SK-N-SH treated with all-trans-retinoic acid at 6 μM for 48 hours (cell line): ENCODE measurements at regions not wholly inside any gene's neighbourhood (a gene's known extent, or its start where the extent isn't known, plus 50 kb on each side); places are given as distances from the start of the nearest gene placed in this dataset.

ENCODE experiments used
- ATAC-seq: fragments of 200-7000 bp; cut with Tn5 transposase; 3 replicates; pipeline ENCODE4 v1.9.1; 2020; ENCODE audit warnings: mild to moderate bottlenecking, moderate library complexity
- ARNTL ChIP-seq: fragments of 450-650 bp; formaldehyde crosslinking; IDR thresholded peaks from 2 replicates; pipeline ENCODE4 v1.5.0; 2020; ENCODE audit warnings: low read depth, mild to moderate bottlenecking, moderate library complexity, borderline replicate concordance
- BACH2 ChIP-seq: fragments of 250-450 bp; sonication (Bioruptor Pico); IDR thresholded peaks from 2 replicates; pipeline ENCODE4 v1.9.0; 2021; ENCODE audit warnings: mild to moderate bottlenecking, borderline replicate concordance
- CSDC2 ChIP-seq: fragments of 250-450 bp; sonication (Bioruptor Pico); IDR thresholded peaks from 2 replicates; pipeline ENCODE4 v1.5.0; 2020; ENCODE audit warnings: mild to moderate bottlenecking, moderate library complexity
- ESRRG ChIP-seq: fragments of 250-450 bp; sonication (Bioruptor Pico); IDR thresholded peaks from 2 replicates; pipeline ENCODE4 v1.6.1; 2021; ENCODE audit warnings: mild to moderate bottlenecking
- ISL1 ChIP-seq: fragments of 250-450 bp; sonication (Bioruptor Pico); IDR thresholded peaks from 2 replicates; pipeline ENCODE4 v2.1.2; 2022; ENCODE audit warnings: mild to moderate bottlenecking, moderate library complexity
- OSR1 ChIP-seq: fragments of 250-450 bp; sonication (Bioruptor Pico); IDR thresholded peaks from 2 replicates; pipeline ENCODE4 v1.8.0; 2022; ENCODE audit warnings: moderate library complexity, mild to moderate bottlenecking, inconsistent platforms
- PPARA ChIP-seq: fragments of 250-450 bp; sonication (Bioruptor Pico); IDR thresholded peaks from 2 replicates; pipeline ENCODE4 v1.5.0; 2020; ENCODE audit warnings: mild to moderate bottlenecking, borderline replicate concordance
- TCF4 ChIP-seq: fragments of 250-450 bp; sonication (Bioruptor Pico); IDR thresholded peaks from 2 replicates; pipeline ENCODE4 v1.8.0; 2021; ENCODE audit warnings: mild to moderate bottlenecking, moderate library complexity, borderline replicate concordance
- ZC3H10 ChIP-seq: fragments of 250-450 bp; sonication (Bioruptor Pico); IDR thresholded peaks from 2 replicates; pipeline ENCODE4 v1.5.1; 2021; ENCODE audit warnings: mild to moderate bottlenecking, moderate library complexity
- ZFP3 ChIP-seq: fragments of 250-450 bp; sonication (Bioruptor Pico); IDR thresholded peaks from 2 replicates; pipeline ENCODE4 v1.5.0; 2020; ENCODE audit warnings: mild to moderate bottlenecking, moderate library complexity
- ZFP30 ChIP-seq: fragments of 450-650 bp; formaldehyde crosslinking; IDR thresholded peaks from 2 replicates; pipeline ENCODE4 v1.5.0; 2022; ENCODE audit warnings: mild to moderate bottlenecking, moderate library complexity
- ZNF565 ChIP-seq: fragments of 450-650 bp; formaldehyde crosslinking; conservative IDR thresholded peaks from 2 replicates; pipeline ENCODE4 v1.5.0; 2020; ENCODE audit warnings: low read depth, mild to moderate bottlenecking, moderate library complexity
- ZNF70 ChIP-seq: fragments of 450-650 bp; formaldehyde crosslinking; IDR thresholded peaks from 2 replicates; pipeline ENCODE4 v1.5.0; 2020; ENCODE audit warnings: mild to moderate bottlenecking, moderate library complexity
- ZNF8 ChIP-seq: fragments of 450-650 bp; formaldehyde crosslinking; IDR thresholded peaks from 2 replicates; pipeline ENCODE4 v1.5.0; 2020; ENCODE audit warnings: mild to moderate bottlenecking, moderate library complexity
- TF ChIP-seq, protein P1 (sequence below): fragments of 250-450 bp; sonication (Bioruptor Pico); IDR thresholded peaks from 2 replicates; pipeline ENCODE4 v1.5.1; 2020; ENCODE audit warnings: low read depth, mild to moderate bottlenecking, moderate library complexity
- TF ChIP-seq, protein P2 (sequence below): fragments of 250-450 bp; sonication (Bioruptor Pico); IDR thresholded peaks from 2 replicates; pipeline ENCODE4 v1.5.1; 2021; ENCODE audit warnings: mild to moderate bottlenecking, moderate library complexity
- TF ChIP-seq, protein P3 (sequence below): fragments of 250-450 bp; sonication (Bioruptor Pico); IDR thresholded peaks from 2 replicates; pipeline ENCODE4 v1.8.0; 2021; ENCODE audit warnings: low read depth, mild to moderate bottlenecking, moderate library complexity, borderline replicate concordance
- TF ChIP-seq, protein P4 (sequence below): fragments of 250-450 bp; sonication (Bioruptor Pico); IDR thresholded peaks from 2 replicates; pipeline ENCODE4 v1.5.0; 2020; ENCODE audit warnings: mild to moderate bottlenecking, moderate library complexity

DNA sequence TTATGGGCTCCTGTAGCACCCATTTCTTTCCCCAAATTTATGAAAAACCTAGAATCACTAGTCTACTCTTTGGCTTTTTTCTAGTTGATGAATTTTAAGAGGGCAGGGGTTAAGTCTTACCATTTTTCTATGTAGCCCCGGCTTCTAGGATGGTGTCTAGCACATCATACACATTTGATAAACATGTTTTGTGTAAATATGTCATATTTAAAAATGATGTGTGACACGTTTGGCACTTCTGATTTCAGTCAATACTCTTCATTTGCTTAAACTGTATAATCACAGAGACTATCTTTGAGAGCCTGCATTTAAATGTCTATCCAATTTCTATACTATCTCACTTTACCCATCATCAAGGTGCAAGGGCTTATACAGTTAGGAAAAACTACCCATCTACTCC, 331.1 kb downstream of the TDRD15 start:
- TF ChIP-seq ARNTL (CRISPR knock-in tag) (no peak), ZNF70 (CRISPR knock-in tag) (no peak), ZFP3 (no peak), PPARA (CRISPR knock-in tag) (no peak), ZNF8 (CRISPR knock-in tag) (no peak), ZNF565 (CRISPR knock-in tag) (no peak), ZFP30 (CRISPR knock-in tag) (no peak), BACH2 (CRISPR knock-in tag) (no peak), TCF4 (CRISPR knock-in tag) (no peak), OSR1 (no peak), ESRRG (CRISPR knock-in tag) (no peak)
- TF ChIP-seq, protein P1, sequence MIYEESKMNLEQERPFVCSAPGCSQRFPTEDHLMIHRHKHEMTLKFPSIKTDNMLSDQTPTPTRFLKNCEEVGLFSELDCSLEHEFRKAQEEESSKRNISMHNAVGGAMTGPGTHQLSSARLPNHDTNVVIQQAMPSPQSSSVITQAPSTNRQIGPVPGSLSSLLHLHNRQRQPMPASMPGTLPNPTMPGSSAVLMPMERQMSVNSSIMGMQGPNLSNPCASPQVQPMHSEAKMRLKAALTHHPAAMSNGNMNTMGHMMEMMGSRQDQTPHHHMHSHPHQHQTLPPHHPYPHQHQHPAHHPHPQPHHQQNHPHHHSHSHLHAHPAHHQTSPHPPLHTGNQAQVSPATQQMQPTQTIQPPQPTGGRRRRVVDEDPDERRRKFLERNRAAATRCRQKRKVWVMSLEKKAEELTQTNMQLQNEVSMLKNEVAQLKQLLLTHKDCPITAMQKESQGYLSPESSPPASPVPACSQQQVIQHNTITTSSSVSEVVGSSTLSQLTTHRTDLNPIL (CRISPR knock-in tag), result no peak
- TF ChIP-seq, protein P2, sequence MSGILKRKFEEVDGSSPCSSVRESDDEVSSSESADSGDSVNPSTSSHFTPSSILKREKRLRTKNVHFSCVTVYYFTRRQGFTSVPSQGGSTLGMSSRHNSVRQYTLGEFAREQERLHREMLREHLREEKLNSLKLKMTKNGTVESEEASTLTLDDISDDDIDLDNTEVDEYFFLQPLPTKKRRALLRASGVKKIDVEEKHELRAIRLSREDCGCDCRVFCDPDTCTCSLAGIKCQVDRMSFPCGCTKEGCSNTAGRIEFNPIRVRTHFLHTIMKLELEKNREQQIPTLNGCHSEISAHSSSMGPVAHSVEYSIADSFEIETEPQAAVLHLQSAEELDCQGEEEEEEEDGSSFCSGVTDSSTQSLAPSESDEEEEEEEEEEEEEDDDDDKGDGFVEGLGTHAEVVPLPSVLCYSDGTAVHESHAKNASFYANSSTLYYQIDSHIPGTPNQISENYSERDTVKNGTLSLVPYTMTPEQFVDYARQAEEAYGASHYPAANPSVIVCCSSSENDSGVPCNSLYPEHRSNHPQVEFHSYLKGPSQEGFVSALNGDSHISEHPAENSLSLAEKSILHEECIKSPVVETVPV (CRISPR knock-in tag), result no peak
- TF ChIP-seq, protein P3, sequence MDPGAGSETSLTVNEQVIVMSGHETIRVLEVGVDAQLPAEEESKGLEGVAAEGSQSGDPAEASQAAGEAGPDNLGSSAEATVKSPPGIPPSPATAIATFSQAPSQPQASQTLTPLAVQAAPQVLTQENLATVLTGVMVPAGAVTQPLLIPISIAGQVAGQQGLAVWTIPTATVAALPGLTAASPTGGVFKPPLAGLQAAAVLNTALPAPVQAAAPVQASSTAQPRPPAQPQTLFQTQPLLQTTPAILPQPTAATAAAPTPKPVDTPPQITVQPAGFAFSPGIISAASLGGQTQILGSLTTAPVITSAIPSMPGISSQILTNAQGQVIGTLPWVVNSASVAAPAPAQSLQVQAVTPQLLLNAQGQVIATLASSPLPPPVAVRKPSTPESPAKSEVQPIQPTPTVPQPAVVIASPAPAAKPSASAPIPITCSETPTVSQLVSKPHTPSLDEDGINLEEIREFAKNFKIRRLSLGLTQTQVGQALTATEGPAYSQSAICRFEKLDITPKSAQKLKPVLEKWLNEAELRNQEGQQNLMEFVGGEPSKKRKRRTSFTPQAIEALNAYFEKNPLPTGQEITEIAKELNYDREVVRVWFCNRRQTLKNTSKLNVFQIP (CRISPR knock-in tag), result no peak
- TF ChIP-seq, protein P4, sequence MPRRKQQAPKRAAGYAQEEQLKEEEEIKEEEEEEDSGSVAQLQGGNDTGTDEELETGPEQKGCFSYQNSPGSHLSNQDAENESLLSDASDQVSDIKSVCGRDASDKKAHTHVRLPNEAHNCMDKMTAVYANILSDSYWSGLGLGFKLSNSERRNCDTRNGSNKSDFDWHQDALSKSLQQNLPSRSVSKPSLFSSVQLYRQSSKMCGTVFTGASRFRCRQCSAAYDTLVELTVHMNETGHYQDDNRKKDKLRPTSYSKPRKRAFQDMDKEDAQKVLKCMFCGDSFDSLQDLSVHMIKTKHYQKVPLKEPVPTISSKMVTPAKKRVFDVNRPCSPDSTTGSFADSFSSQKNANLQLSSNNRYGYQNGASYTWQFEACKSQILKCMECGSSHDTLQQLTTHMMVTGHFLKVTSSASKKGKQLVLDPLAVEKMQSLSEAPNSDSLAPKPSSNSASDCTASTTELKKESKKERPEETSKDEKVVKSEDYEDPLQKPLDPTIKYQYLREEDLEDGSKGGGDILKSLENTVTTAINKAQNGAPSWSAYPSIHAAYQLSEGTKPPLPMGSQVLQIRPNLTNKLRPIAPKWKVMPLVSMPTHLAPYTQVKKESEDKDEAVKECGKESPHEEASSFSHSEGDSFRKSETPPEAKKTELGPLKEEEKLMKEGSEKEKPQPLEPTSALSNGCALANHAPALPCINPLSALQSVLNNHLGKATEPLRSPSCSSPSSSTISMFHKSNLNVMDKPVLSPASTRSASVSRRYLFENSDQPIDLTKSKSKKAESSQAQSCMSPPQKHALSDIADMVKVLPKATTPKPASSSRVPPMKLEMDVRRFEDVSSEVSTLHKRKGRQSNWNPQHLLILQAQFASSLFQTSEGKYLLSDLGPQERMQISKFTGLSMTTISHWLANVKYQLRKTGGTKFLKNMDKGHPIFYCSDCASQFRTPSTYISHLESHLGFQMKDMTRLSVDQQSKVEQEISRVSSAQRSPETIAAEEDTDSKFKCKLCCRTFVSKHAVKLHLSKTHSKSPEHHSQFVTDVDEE (CRISPR knock-in tag), result no peak
- TF ChIP-seq, all 23 proteins: peak for 0
- ATAC-seq, result no peak

DNA sequence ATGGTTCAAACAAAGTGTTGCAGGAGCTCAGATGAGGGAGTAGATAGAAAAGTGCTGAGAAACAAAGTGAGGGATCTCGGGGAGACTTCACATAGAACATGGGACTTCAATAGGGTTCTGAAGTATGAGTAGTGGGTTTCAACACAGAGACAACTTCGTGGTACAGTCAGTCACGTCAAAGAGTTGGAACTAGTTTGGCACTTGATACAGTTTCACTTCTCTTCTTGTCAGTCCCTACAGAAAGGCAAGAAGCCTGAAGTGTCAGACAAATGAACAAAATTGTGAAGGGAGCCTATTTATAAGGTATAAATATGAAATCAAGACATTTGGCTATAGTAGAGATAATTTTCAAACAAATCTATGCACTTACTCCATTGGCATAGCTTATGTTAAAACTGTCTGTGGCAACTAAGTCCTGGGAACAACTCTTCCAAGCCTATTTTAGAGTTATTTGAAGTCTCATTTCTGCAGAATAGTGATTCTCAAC, 338.0 kb downstream of the TDRD15 start:
- no peak for ATAC-seq

More for the DNA sequence above, 338.0 kb downstream of the TDRD15 start:
- TF ChIP-seq ZNF565 (CRISPR knock-in tag) (no peak), ESRRG (CRISPR knock-in tag) (no peak), ZC3H10 (no peak), ISL1 (no peak), OSR1 (no peak), CSDC2 (CRISPR knock-in tag) (no peak), ARNTL (CRISPR knock-in tag) (no peak)
- TF ChIP-seq, protein P2 (CRISPR knock-in tag), result no peak
- TF ChIP-seq, protein P1 (CRISPR knock-in tag), result no peak
